ENCODE measurements at regions not wholly inside any gene's neighbourhood (a gene's known extent, or its start where the extent isn't known, plus 50 kb on each side); places are given as distances from the start of the nearest gene placed in this dataset.

DNA sequence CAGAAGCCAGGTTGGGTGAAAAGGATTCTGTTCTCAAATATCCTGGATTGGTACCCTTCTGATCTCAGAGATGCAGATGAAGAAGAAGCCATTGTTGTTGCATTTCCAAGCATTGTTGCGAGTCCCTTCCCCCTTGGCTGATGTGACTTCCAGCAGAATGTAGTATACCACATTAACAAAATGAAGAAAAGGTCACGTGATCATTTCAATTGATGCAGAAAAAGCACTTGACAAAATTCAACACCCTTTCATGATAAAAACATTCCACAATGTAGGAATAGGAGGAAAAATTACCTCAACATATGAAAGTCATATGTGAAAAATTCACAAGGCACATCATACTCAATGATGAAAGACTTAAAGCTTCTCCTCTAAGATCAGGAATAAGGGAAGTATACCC lies 181.9 kb upstream of the PFN2 start:
- Histone ChIP-seq H4K5ac (ENCODE audit: insufficient read length, low read depth, low read length) (no peak overlapping the region), H3K79me2 (ENCODE audit: insufficient read depth, low read length) (no peaks in the 10 kb centered on the region), H3K14ac (ENCODE audit: insufficient read depth, low read length) (no peak overlapping the region), H3T11ph (ENCODE audit: low read length) (no peak overlapping the region), H3K23ac (ENCODE audit: insufficient read length, low read depth, low read length) (no peak overlapping the region), H4K20me1 (ENCODE audit: control insufficient read depth, insufficient read depth, insufficient read length) (no peaks in the 10 kb centered on the region), H3K56ac (ENCODE audit: insufficient read length, low read depth, low read length) (no peak overlapping the region), H2BK12ac (ENCODE audit: insufficient read length, low read depth, low read length) (no peak overlapping the region), H2BK15ac (ENCODE audit: low read depth, low read length) (no peak overlapping the region), H3K9me3 (ENCODE audit: control insufficient read depth, low read depth, low read length) (no peaks in the 10 kb centered on the region), H2BK20ac (ENCODE audit: low read depth, low read length, poor library complexity, severe bottlenecking) (no peak overlapping the region), H3K9ac (ENCODE audit: extremely low read depth, insufficient read length, low read length) (no peak overlapping the region), H3K27me3 (ENCODE audit: insufficient read depth, low read length) (no peaks in the 10 kb centered on the region), H3K4ac (ENCODE audit: low read depth, low read length) (no peak overlapping the region), H4K91ac (ENCODE audit: insufficient read length, low read depth, low read length) (no peak overlapping the region), H2AK5ac (ENCODE audit: insufficient read length, low read length) (no peak overlapping the region), H2BK120ac (ENCODE audit: low read depth, low read length, poor library complexity, severe bottlenecking) (no peak overlapping the region), H2BK5ac (ENCODE audit: insufficient read length, low read length) (no peak overlapping the region), H3K23me2 (ENCODE audit: insufficient read length, low read depth, low read length, poor library complexity, severe bottlenecking) (no peaks in the 10 kb centered on the region), H3K18ac (ENCODE audit: insufficient read length, low read depth, low read length) (no peak overlapping the region), H3K4me2 (ENCODE audit: insufficient read depth, insufficient read length, low read length) (no peak overlapping the region), H3K4me1 (ENCODE audit: insufficient read depth, low read length) (no peaks in the 10 kb centered on the region; the same call in 1 of the 2 replicates), H4K8ac (replicated peaks; ENCODE audit: insufficient read length, low read depth, low read length) (no peak overlapping the region), H3K27ac (ENCODE audit: insufficient read length, low read depth, low read length) (no peak overlapping the region), H2AFZ (ENCODE audit: low read length) (no peak overlapping the region), H3K79me1 (ENCODE audit: insufficient read depth, low read depth, low read length, poor library complexity, severe bottlenecking) (no peaks in the 10 kb centered on the region)
- no peak for TF ChIP-seq CTCF (conservative IDR thresholded peaks at IDR 0.05)
- WGBS (ENCODE audit: extremely low coverage, insufficient read length, low lambda C conversion rate), result no CpG with 5 or more reads among the region's 2 CpGs
- no peaks in the 10 kb centered on the region for H3K27me3 Mint-ChIP-seq (ENCODE audit: low read depth)
- no peak for DNase-seq
- H3K4me3 Mint-ChIP-seq, result no peak overlapping the region
- H3K36me3 Mint-ChIP-seq (ENCODE audit: insufficient read depth in 1 of 3, low read depth in 3 of 3), result peaks cover 0 to 4% (median 1%) of the 10 kb centered on the region in 3 experiments; a peak in 3 of 7 replicates
- peaks cover 4 to 5% of the 10 kb centered on the region in 2 experiments for H3K4me1 Mint-ChIP-seq
- H3K9me3 Mint-ChIP-seq, result peaks cover 0 to 2% of the 10 kb centered on the region in 2 experiments; a peak in 3 of 5 replicates
- H3K27ac Mint-ChIP-seq, result no peak overlapping the region
